Liver (tissue), 8 donors: ENCODE measurements at regions not wholly inside any gene's neighbourhood (a gene's known extent, or its start where the extent isn't known, plus 50 kb on each side); places are given as distances from the start of the nearest gene placed in this dataset.

Experiments used
- DNase-seq: peaks from one replicate; pipeline ENCODE4 v3.0.0-alpha.2; 2017; ENCODE audit warnings: low spot score
- H3K27ac ChIP-seq, 2 donors: one replicate each; pipeline ENCODE4 v1.7.0; 2013; ENCODE audit warnings: inconsistent platforms in 2 of 2, low read length in 2 of 2, control low read depth in 1 of 2, low read depth in 1 of 2, mild to moderate bottlenecking in 1 of 2
- H3K27me3 ChIP-seq, 4 donors: one replicate each; pipeline versions ENCODE4 v1.6.1 to v1.7.0; 2013; ENCODE audit warnings: low read length in 3 of 4, inconsistent platforms in 1 of 4, mild to moderate bottlenecking in 1 of 4, moderate library complexity in 1 of 4; ENCODE audit not compliant: control insufficient read depth in 4 of 4, insufficient read depth in 4 of 4
- H3K36me3 ChIP-seq, 4 donors: one replicate each; pipeline versions ENCODE4 v1.6.1 to v1.7.0; 2013; ENCODE audit warnings: low read length in 3 of 4, mild to moderate bottlenecking in 3 of 4, low read depth in 1 of 4, moderate library complexity in 1 of 4; ENCODE audit not compliant: control insufficient read depth in 4 of 4, insufficient read depth in 3 of 4
- H3K4me1 ChIP-seq, 4 donors: one replicate each; pipeline versions ENCODE4 v1.6.1 to v1.7.0; 2013; ENCODE audit warnings: low read length in 3 of 4, mild to moderate bottlenecking in 3 of 4, moderate library complexity in 1 of 4; ENCODE audit not compliant: control insufficient read depth in 4 of 4, insufficient read depth in 4 of 4
- H3K4me3 ChIP-seq, 3 donors: one replicate each; pipeline versions ENCODE4 v1.6.1 to v1.7.0; 2013; ENCODE audit warnings: low read length in 3 of 3, control low read depth in 1 of 3, low read depth in 1 of 3, mild to moderate bottlenecking in 1 of 3
- H3K9ac ChIP-seq, 2 donors: one replicate each; pipeline ENCODE4 v1.7.0; 2013; ENCODE audit warnings: low read length in 2 of 2, mild to moderate bottlenecking in 2 of 2, moderate library complexity in 2 of 2, control low read depth in 1 of 2, low read depth in 1 of 2
- H3K9me3 ChIP-seq, 4 donors: one replicate each; pipeline versions ENCODE4 v1.6.1 to v1.7.0; 2013; ENCODE audit warnings: low read length in 3 of 4; ENCODE audit not compliant: control insufficient read depth in 4 of 4
- EGR1 ChIP-seq, 2 donors: IDR thresholded peaks; 2 replicates each; pipeline ENCODE4 v1.6.1; 2016 to 2018; ENCODE audit warnings: antibody characterized with exemption in 2 of 2, low read depth in 2 of 2
- FOXA1 ChIP-seq: IDR thresholded peaks from 2 replicates; pipeline ENCODE4 v1.6.1; 2016; ENCODE audit warnings: antibody characterized with exemption
- FOXA2 ChIP-seq: IDR thresholded peaks from 2 replicates; pipeline ENCODE4 v1.6.1; 2016; ENCODE audit warnings: antibody characterized with exemption
- GABPA ChIP-seq, 2 donors: IDR thresholded peaks in 1 of 2; conservative IDR thresholded peaks in 1 of 2; 2 replicates each; pipeline ENCODE4 v1.6.1; 2016; ENCODE audit warnings: antibody characterized with exemption in 2 of 2, mild to moderate bottlenecking in 1 of 2, moderate library complexity in 1 of 2
- HNF4A ChIP-seq, 2 donors: conservative IDR thresholded peaks; 2 replicates each; pipeline ENCODE4 v1.6.1; 2016; ENCODE audit warnings: antibody characterized with exemption in 2 of 2, mild to moderate bottlenecking in 2 of 2
- HNF4G ChIP-seq: IDR thresholded peaks from 2 replicates; pipeline ENCODE4 v1.6.1; 2016; ENCODE audit warnings: antibody characterized with exemption
- JUND ChIP-seq, 2 donors: IDR thresholded peaks; 2 replicates each; pipeline ENCODE4 v1.6.1; 2016; ENCODE audit warnings: antibody characterized with exemption in 2 of 2
- MAX ChIP-seq: IDR thresholded peaks from 2 replicates; pipeline ENCODE4 v1.6.1; 2016; ENCODE audit warnings: antibody characterized with exemption
- NR2F2 ChIP-seq: IDR thresholded peaks from 2 replicates; pipeline ENCODE4 v1.6.1; 2016; ENCODE audit warnings: antibody characterized with exemption
- RAD21 ChIP-seq, 2 donors: IDR thresholded peaks; 2 replicates each; pipeline ENCODE4 v1.6.1; 2016; ENCODE audit warnings: antibody characterized with exemption in 2 of 2, mild to moderate bottlenecking in 2 of 2
- RXRA ChIP-seq, 2 donors: IDR thresholded peaks; 2 replicates each; pipeline ENCODE4 v1.6.1; 2017 to 2018; ENCODE audit warnings: antibody characterized with exemption in 2 of 2, mild to moderate bottlenecking in 1 of 2
- SP1 ChIP-seq: IDR thresholded peaks from 2 replicates; pipeline ENCODE4 v1.6.1; 2018; ENCODE audit warnings: antibody characterized with exemption, mild to moderate bottlenecking
- TAF1 ChIP-seq: conservative IDR thresholded peaks from 2 replicates; pipeline ENCODE4 v1.6.1; 2016; ENCODE audit warnings: antibody characterized with exemption, mild to moderate bottlenecking
- YY1 ChIP-seq: IDR thresholded peaks from 2 replicates; pipeline ENCODE4 v1.6.1; 2016; ENCODE audit warnings: antibody characterized with exemption, mild to moderate bottlenecking
- WGBS: extraction: QIAGEN DNeasy Blood & Tissue Kit; methylation state at CpG from one replicate; pipeline ENCODE4 v1.1.7; 2013; 5-methylcytosine and 5-hydroxymethylcytosine counted together
- TF ChIP-seq, protein P1 (sequence below): IDR thresholded peaks from 2 replicates; pipeline ENCODE4 v1.6.1; 2016; ENCODE audit warnings: antibody characterized with exemption, mild to moderate bottlenecking
- TF ChIP-seq, protein P2 (sequence below): fragments of 150-350 bp; IDR thresholded peaks from 2 replicates; pipeline ENCODE4 v1.5.1; 2017; ENCODE audit warnings: improper control_type of control experiment, low read depth, low read length; ENCODE audit not compliant: missing input control
- TF ChIP-seq, protein P3 (sequence below): IDR thresholded peaks from 2 replicates; pipeline ENCODE4 v1.6.1; 2016; ENCODE audit warnings: antibody characterized with exemption
- TF ChIP-seq, protein P4 (sequence below): IDR thresholded peaks from 2 replicates; pipeline ENCODE4 v1.6.1; 2016; ENCODE audit warnings: antibody characterized with exemption
- donor health status: healthy.
- donor health status: healthy.
- donor health status: healthy.
- donor health status: healthy.
- donor health status: healthy.

GRCh38 chr22:26835929-26836528 is 178.6 kb downstream of the MIAT start:
- no peaks in the 10 kb centered on the region for H3K9me3 ChIP-seq

More at GRCh38 chr22:26835929-26836528, 178.6 kb downstream of the MIAT start:
- Histone ChIP-seq H3K4me1 (no peaks in the 10 kb centered on the region), H3K27ac (no peak overlapping the region), H3K36me3 (no peaks in the 10 kb centered on the region), H3K4me3 (no peak overlapping the region), H3K27me3 (no peaks in the 10 kb centered on the region), H3K9ac (no peak overlapping the region)
- DNase-seq: peak; percentile 64
- 35% methylated on average over 3 of the region's 3 CpGs for WGBS
- TF ChIP-seq RXRA (IDR thresholded peaks at IDR 0.05): no peak
- TF ChIP-seq SP1: no peak
- no peak for TF ChIP-seq NR2F2
- TF ChIP-seq HNF4A (conservative IDR thresholded peaks at IDR 0.05): no peak
- TF ChIP-seq HNF4G: no peak
- TF ChIP-seq EGR1 (IDR thresholded peaks at IDR 0.05; ENCODE audit: low read depth in 2 of 2): no peak
- TF ChIP-seq MAX: no peak
- no peak for TF ChIP-seq TAF1
- TF ChIP-seq, protein P1, sequence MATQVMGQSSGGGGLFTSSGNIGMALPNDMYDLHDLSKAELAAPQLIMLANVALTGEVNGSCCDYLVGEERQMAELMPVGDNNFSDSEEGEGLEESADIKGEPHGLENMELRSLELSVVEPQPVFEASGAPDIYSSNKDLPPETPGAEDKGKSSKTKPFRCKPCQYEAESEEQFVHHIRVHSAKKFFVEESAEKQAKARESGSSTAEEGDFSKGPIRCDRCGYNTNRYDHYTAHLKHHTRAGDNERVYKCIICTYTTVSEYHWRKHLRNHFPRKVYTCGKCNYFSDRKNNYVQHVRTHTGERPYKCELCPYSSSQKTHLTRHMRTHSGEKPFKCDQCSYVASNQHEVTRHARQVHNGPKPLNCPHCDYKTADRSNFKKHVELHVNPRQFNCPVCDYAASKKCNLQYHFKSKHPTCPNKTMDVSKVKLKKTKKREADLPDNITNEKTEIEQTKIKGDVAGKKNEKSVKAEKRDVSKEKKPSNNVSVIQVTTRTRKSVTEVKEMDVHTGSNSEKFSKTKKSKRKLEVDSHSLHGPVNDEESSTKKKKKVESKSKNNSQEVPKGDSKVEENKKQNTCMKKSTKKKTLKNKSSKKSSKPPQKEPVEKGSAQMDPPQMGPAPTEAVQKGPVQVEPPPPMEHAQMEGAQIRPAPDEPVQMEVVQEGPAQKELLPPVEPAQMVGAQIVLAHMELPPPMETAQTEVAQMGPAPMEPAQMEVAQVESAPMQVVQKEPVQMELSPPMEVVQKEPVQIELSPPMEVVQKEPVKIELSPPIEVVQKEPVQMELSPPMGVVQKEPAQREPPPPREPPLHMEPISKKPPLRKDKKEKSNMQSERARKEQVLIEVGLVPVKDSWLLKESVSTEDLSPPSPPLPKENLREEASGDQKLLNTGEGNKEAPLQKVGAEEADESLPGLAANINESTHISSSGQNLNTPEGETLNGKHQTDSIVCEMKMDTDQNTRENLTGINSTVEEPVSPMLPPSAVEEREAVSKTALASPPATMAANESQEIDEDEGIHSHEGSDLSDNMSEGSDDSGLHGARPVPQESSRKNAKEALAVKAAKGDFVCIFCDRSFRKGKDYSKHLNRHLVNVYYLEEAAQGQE: no peak
- TF ChIP-seq FOXA2: no peak
- TF ChIP-seq RAD21 (IDR thresholded peaks at IDR 0.05): peak; percentile 65 to 72
- TF ChIP-seq JUND (IDR thresholded peaks at IDR 0.05): no peak
- no peak for TF ChIP-seq FOXA1
- no peak for TF ChIP-seq GABPA (IDR thresholded peaks at IDR 0.05 in 1 of 2, conservative IDR thresholded peaks at IDR 0.05 in 1 of 2)
- TF ChIP-seq, protein P2, sequence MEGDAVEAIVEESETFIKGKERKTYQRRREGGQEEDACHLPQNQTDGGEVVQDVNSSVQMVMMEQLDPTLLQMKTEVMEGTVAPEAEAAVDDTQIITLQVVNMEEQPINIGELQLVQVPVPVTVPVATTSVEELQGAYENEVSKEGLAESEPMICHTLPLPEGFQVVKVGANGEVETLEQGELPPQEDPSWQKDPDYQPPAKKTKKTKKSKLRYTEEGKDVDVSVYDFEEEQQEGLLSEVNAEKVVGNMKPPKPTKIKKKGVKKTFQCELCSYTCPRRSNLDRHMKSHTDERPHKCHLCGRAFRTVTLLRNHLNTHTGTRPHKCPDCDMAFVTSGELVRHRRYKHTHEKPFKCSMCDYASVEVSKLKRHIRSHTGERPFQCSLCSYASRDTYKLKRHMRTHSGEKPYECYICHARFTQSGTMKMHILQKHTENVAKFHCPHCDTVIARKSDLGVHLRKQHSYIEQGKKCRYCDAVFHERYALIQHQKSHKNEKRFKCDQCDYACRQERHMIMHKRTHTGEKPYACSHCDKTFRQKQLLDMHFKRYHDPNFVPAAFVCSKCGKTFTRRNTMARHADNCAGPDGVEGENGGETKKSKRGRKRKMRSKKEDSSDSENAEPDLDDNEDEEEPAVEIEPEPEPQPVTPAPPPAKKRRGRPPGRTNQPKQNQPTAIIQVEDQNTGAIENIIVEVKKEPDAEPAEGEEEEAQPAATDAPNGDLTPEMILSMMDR: peak; percentile 65
- TF ChIP-seq, protein P3, sequence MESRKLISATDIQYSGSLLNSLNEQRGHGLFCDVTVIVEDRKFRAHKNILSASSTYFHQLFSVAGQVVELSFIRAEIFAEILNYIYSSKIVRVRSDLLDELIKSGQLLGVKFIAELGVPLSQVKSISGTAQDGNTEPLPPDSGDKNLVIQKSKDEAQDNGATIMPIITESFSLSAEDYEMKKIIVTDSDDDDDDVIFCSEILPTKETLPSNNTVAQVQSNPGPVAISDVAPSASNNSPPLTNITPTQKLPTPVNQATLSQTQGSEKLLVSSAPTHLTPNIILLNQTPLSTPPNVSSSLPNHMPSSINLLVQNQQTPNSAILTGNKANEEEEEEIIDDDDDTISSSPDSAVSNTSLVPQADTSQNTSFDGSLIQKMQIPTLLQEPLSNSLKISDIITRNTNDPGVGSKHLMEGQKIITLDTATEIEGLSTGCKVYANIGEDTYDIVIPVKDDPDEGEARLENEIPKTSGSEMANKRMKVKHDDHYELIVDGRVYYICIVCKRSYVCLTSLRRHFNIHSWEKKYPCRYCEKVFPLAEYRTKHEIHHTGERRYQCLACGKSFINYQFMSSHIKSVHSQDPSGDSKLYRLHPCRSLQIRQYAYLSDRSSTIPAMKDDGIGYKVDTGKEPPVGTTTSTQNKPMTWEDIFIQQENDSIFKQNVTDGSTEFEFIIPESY: no peak
- TF ChIP-seq, protein P4, sequence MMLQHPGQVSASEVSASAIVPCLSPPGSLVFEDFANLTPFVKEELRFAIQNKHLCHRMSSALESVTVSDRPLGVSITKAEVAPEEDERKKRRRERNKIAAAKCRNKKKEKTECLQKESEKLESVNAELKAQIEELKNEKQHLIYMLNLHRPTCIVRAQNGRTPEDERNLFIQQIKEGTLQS: no peak
- no peak for TF ChIP-seq YY1
